ENCODE measurements at regions not wholly inside any gene's neighbourhood (a gene's known extent, or its start where the extent isn't known, plus 50 kb on each side); places are given as distances from the start of the nearest gene placed in this dataset.

- TF ChIP-seq Cebpa-rat (IDR thresholded peaks at IDR 0.05) = no peak
- Histone ChIP-seq H3K9me3 (replicated peaks in 1 of 11) (no peaks in the 10 kb centered on the region), H3K27me3 (no peaks in the 10 kb centered on the region), H3K4me2 (no peak overlapping the region), H3K36me3 (no peaks in the 10 kb centered on the region), H3K9ac (no peak overlapping the region), H3K27ac (no peak overlapping the region), H3K4me3 (no peak overlapping the region), H4K20me1 (no peaks in the 10 kb centered on the region), H3K4me1 (no peaks in the 10 kb centered on the region)
These were observed 50.6 kb upstream of the NMNAT3 start for GRCh38 chr3:139728414-139728813.

Measured in BLaER1 treated with 17β-estradiol and CSF1 and Interleukin-3, amounts not matched to agents 10 nM and 100 nM (cell line).